T-helper 1 cell (primary cell): ENCODE measurements at regions not wholly inside any gene's neighbourhood (a gene's known extent, or its start where the extent isn't known, plus 50 kb on each side); places are given as distances from the start of the nearest gene placed in this dataset.

Source experiments
- DNase-seq, 5 donors: peaks; one replicate each; pipeline ENCODE4 v3.0.0-alpha.2; 2012 to 2020

DNA sequence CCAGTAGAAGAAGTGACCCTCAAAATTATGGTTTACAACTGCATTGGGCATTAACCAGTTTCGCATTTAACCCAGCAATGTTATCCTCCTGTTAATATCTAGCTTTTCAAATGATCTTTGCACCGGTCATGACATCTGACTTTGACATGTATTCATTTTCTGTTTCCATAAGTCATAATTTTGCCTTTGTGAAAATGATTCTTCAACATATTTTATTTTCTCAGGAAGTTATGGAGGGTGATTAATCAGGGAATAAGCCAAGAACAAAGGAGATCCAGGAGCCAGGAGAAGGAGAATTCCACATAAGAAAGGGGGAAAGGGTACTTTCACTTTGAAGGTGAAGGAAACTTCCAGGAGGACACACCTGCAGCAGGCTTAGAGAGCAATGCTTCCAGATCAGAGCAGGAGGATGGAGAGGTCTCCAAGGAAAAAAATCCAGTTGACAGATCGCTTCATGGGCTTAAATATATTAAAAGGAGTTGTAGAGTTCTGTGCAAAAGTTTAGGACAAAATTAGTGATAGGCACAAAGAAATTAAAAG lies 92.1 kb upstream of the FAM3C start:
- DNase-seq: no peak

DNA sequence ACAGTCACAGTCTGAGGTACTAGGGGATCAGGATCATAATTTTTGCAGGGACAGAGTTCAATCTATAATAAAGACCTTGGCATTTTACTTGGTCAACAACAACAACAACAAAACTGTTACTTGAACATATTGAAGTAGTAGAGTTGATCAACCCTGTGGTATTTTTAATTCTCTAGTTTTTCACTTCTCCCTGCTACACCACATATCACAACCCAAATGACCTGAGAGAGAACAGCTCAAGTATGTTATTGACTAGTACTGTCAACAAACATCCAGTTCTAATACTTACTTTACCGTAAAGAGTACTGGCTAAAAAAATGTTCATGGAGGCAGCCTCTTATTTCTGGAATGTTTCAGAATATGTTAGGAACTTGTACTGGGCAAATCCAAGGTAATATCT lies 90.5 kb upstream of the FAM3C start:
- no peak for DNase-seq

DNA sequence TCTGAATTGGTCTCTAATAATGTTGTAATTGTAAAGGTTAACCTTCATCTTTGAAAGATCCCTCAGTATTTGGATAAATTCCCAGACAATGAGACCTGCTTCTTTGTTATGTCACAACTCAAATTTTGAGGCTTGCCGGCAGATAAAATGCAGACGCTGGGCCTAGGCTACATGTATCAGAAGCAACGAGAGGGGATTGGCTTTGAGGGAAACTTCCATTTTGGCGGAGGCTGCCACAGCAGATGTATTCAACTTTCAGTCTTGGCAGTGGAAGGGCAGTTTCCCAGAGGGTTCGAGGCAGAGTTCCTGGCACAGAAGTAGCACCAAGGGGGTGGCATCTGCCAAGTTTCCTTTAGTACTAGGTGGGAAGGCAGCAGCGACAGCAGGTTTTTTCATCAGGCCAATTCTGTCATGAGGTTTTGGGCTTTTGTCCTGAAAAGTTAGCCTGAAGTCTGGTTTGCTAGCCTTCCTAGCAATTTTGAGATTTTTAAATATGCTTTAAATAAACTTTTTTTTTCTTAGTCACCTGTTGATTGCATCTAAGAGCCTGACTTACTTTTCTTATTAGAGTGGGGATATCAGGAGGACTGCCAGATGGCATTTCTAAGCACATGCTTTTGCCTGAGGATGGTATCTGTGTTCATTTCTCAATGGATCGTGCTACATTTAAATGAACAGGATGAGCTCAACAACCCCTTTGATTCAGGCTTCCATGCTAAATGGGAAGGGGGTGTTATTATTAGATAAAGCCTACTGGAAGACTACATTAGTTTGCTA lies 89.5 kb upstream of the FAM3C start:
- DNase-seq: no peak

DNA sequence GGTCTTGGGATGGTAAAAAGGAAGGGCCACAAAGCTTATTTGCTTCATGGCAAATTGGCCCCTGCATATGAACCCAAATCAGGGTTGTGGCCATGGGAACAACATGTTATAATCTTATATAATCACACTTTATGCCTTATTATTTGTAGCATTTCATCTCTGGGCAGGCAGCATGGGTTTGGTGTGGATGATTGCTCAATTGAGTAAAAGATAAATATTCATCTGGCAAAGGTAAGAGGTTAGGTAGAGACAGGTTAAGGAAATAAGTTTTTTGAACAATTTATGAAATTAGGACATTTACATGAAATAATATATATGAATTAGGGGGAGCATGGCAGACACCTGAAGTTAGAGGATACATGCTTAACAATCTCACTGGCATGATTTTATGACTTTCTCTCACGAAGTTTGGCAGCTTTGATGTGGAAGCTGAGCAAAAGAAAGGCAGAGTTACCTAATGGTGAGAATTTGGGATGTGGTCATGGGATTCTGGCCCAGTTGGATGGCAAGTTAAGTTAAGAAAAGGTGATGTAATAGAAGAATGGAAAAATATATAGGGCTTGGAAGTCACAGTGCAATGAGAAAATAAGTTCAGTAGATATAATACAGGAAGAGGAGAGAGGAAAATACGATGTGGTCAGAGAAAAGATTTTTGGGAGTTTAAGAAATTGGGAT lies 88.1 kb upstream of the FAM3C start:
- DNase-seq: no peak

- DNase-seq: no peak
These were observed 84.6 kb upstream of the FAM3C start for GRCh38 chr7:121480566-121481335.

- DNase-seq: no peak
These were observed 84.0 kb upstream of the FAM3C start for GRCh38 chr7:121480058-121480457.

- no peak for DNase-seq
These were observed 83.4 kb upstream of the FAM3C start for GRCh38 chr7:121479466-121479865.

DNA sequence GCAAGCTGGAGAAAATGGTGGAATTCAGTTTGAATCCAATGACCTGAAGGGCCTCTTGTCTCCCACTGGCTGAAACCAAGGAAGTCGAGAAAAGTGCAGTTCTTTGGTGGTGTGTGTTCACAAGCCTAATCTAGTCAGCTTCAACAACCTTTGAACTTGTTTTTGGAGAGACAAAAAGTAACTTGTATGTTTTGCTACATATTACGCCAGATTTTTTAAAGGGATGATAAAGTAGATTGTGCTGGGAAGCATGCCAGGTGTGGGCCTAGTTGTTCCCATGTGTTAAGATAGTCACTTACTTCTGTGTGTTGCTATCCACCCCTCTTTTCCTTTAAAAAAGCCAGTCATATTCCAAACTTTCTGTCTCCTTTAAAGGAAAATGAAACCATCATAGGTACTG lies 79.7 kb upstream of the FAM3C start:
- no peak for DNase-seq

GRCh38 chr7:121474301-121474673 lies 78.2 kb upstream of the FAM3C start:
- DNase-seq: no peak

DNA sequence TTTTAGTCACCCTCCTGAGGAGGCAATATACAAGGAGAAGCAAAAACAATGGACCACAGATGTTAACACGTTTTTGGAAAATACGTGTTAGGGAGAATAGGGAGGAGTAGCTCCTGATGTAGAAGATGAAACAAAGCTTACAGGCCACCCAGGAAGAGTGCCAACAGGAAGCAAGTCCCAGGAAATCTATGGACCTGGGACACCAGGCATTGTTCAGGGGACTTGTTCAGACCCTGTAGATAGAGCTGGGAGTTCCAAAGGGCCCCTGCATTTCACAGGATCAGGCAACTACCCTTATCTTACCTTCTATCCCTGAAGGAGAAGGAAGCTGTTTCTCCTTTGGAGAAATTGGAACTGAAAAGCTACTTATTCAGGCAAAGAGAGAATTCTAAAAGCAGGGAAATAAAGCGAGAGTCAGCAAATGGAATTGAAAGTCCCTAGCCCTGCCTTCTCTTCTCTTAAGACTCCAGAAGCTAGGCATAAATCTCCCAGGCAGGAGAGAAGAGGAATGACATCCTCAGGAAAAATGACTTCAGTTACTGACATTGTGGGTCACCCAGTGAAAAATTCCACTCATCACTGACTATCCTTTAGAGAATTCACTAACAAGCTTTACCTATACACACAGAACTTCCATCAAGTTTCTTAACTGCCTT lies 77.7 kb upstream of the FAM3C start:
- no peak for DNase-seq

GRCh38 chr7:121466455-121466854 lies 70.3 kb upstream of the FAM3C start:
- DNase-seq: no peak

GRCh38 chr7:121459148-121459547 lies 63.0 kb upstream of the FAM3C start:
- no peak for DNase-seq

- no peak for DNase-seq
These were observed 60.8 kb upstream of the FAM3C start for GRCh38 chr7:121456785-121457359.

- no peak for DNase-seq
These were observed 59.9 kb upstream of the FAM3C start for GRCh38 chr7:121456015-121456414.

DNA sequence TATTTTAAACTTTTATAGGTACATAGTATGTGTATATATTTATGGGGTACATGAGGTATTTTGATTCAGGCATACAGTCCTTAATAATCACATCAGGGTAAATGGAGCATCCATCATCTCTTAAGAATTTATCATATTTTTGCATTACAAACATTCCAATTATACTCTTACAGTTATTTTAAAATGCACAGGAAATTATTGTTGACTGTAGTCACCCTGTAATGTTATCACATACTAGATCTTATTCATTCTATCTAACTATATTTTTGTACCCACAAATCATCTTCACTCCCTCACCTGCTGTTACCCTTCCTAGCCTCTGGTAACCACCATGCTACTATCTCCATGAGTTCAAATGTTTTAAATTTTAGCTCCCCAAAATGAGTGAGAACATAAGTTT lies 56.3 kb upstream of the FAM3C start:
- DNase-seq: no peak

GRCh38 chr7:121451367-121452094 lies 55.4 kb upstream of the FAM3C start:
- DNase-seq: no peak

GRCh38 chr7:121450631-121451198 lies 54.6 kb upstream of the FAM3C start:
- no peak for DNase-seq

DNA sequence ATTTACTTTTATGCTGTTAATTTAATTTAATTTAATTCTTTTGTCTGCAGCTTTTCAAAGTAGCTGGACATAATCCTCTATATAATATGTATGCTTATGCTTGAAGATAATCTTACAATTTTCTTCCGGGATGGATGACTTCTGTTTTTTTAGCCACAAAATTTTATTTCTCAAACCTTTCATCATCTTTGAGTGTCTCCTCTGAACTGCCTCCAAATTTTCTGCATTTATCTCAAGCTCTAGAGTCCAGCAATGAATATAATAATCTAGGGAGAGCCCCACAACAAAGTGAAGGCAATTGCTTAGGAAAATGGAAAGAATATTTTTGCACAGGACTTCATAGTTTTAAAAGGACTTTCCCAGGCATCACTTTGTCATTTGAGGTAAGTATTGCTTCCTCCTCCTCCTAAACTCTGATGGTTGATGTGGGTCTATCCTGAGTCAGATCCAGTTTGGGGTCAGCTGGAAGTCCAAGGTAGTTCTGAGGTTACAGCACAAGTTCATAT lies 53.7 kb upstream of the FAM3C start:
- DNase-seq: no peak

- no peak for DNase-seq
These were observed 53.2 kb upstream of the FAM3C start for GRCh38 chr7:121449329-121449728.

DNA sequence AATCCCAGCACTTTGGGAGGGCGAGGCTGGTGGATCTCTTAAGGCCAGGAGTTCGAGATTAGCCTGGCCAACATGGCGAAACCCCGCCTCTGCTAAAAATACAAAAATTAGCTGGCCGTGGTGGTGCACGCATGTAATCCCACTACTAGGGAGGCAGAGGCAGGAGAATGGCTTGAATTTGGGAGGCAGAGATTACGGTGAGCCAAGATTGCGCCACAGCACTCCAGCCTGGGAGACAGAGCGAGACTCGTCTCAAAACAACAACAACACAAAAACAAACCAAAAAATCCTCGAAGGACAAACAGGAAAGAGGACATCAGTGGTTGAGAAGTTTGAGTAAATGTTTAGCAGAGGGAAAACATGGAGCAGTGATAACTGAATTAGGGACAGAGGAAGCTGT lies 52.3 kb upstream of the FAM3C start:
- no peak for DNase-seq

- no peak for DNase-seq
These were observed 51.8 kb upstream of the FAM3C start for GRCh38 chr7:121447911-121448300.
